ENCODE measurements at regions not wholly inside any gene's neighbourhood (a gene's known extent, or its start where the extent isn't known, plus 50 kb on each side); places are given as distances from the start of the nearest gene placed in this dataset.

DNA sequence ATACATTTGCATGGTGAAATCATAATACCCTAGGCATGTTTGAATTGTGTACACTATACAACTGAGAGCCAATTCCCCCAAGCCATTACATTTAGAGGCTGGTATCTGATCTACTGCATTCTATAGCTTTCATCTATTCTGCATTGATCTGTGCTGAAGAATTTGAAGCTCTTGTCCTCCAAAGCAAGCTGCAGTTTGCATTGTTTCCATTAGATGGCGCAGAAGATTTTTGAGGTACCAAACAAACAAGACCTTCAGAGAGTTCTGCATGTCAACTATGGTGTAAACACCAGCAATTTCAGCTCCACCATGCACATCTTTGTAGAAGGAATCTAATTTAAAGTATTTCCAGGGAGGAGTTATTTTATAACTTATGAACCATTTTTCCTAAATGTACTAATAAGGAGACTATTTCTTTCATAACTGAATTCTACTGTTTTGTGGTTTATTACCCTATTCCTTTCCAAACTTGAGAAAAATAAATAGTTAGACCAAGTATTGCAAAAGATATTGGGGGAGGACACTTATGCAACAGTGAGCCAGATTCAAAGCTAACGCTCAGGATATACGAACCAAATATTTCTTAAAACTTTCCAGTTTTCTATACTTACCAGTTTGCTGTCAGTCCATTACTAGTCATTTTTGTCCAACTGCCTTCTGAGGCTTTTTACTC, 761.8 kb upstream of the ACVR2A start:
- TF ChIP-seq POLR2A (IDR thresholded peaks at IDR 0.05) (no peak), CTCF (IDR thresholded peaks at IDR 0.05) (peak; percentile 72 to 94 (median 80))
